HepG2 (cell line): ENCODE measurements at regions not wholly inside any gene's neighbourhood (a gene's known extent, or its start where the extent isn't known, plus 50 kb on each side); places are given as distances from the start of the nearest gene placed in this dataset.
A peak's percentile ranks its signal among the peaks of the same experiment; 100 is the strongest.

ENCODE experiments used
- ATAC-seq: fragments of 200-7000 bp; cut with Tn5 transposase; 3 replicates; pipeline ENCODE4 v1.9.1; 2020; ENCODE audit warnings: mild to moderate bottlenecking, moderate library complexity
- BruUV-seq: library from RNA; stranded (reverse); fragments of 400-500 nt; replicated peaks from 2 replicates; lab custom pipeline; 2021; lab: Mats Ljungman, UMichigan
- CTCF ChIA-PET: fragments of 300-600 bp; formaldehyde crosslinking; extraction: SDS; loops from one replicate; lab custom pipeline; 2021; ENCODE audit warnings: low total read pairs, inconsistent platforms, low intra/inter-chr PET ratio; lab: Yijun Ruan, JAX
- POLR2A ChIA-PET: fragments of 350-600 bp; sonication (Branson Sonifier 250); formaldehyde crosslinking; loops from one replicate; lab custom pipeline; 2020; ENCODE audit warnings: antibody characterized with exemption, inconsistent platforms; lab: Yijun Ruan, JAX
- DNase-seq: peaks from one replicate; pipeline ENCODE4 v3.0.0-alpha.2; 2015; ENCODE audit warnings: low spot score
- FAIRE-seq: peaks from 3 replicates; lab custom pipeline; 2011; peaks lifted over from hg19 to GRCh38; lab: Jason Lieb, UNC
- H2AFZ ChIP-seq: one replicate; pipeline ENCODE4 v1.6.1; 2011; ENCODE audit warnings: low read length, inconsistent platforms
- H3K27ac ChIP-seq: fragments of 300-600 bp; 3 replicates; pipeline ENCODE4 v1.8.0; 2011; ENCODE audit warnings: mixed run types, mild to moderate bottlenecking, mixed read lengths, low read length, inconsistent platforms; ENCODE audit not compliant: insufficient read depth; ENCODE audit errors: extremely low read length
- H3K27me3 ChIP-seq, 2 experiments: fragments of 200-600 bp in 1 of 2; 2 replicates in 1 of 2; 3 replicates in 1 of 2; pipeline versions ENCODE4 v1.6.0 to v1.8.0; 2011; ENCODE audit warnings: low read length in 2 of 2, mild to moderate bottlenecking in 2 of 2, moderate library complexity in 2 of 2, inconsistent platforms in 1 of 2; ENCODE audit not compliant: insufficient read depth in 2 of 2, control insufficient read depth in 1 of 2
- H3K36me3 ChIP-seq, 2 experiments: fragments of 200-600 bp in 1 of 2; replicated peaks in 1 of 2; 2 replicates in 1 of 2; 3 replicates in 1 of 2; pipeline versions ENCODE4 v1.5.1 to v1.8.0; 2011; ENCODE audit warnings: low read length in 2 of 2, inconsistent platforms in 1 of 2; ENCODE audit not compliant: insufficient read depth in 2 of 2, control insufficient read depth in 1 of 2
- H3K4me1 ChIP-seq: 2 replicates; pipeline ENCODE4 v1.5.1; 2012; ENCODE audit warnings: low read length, inconsistent platforms; ENCODE audit not compliant: insufficient read depth
- H3K4me2 ChIP-seq: 2 replicates; pipeline ENCODE4 v1.6.0; 2011; ENCODE audit warnings: low read depth, low read length, inconsistent platforms
- H3K4me3 ChIP-seq, 3 experiments: fragments of 200-600 bp in 1 of 3; sonication (generic), shearing (Covaris generic) in 1 of 3; replicated peaks in 1 of 3; 2 replicates each; pipeline ENCODE4 v1.5.1; 2011 to 2016; ENCODE audit warnings: low read length in 3 of 3, inconsistent platforms in 2 of 3, low read depth in 2 of 3, mild to moderate bottlenecking in 2 of 3, control low read depth in 1 of 3, mixed read lengths in 1 of 3; ENCODE audit not compliant: insufficient read depth in 1 of 3
- H3K79me2 ChIP-seq: one replicate; pipeline ENCODE4 v1.6.1; 2011; ENCODE audit warnings: low read length, inconsistent platforms; ENCODE audit not compliant: insufficient read depth
- H3K9ac ChIP-seq: 2 replicates; pipeline ENCODE4 v1.6.0; 2011; ENCODE audit warnings: mild to moderate bottlenecking, low read depth, low read length, inconsistent platforms; ENCODE audit not compliant: insufficient read depth
- H3K9me3 ChIP-seq: 2 replicates; pipeline ENCODE4 v1.5.1; 2012; ENCODE audit warnings: mild to moderate bottlenecking, low read length
- H4K20me1 ChIP-seq: 2 replicates; pipeline ENCODE4 v1.6.0; 2011; ENCODE audit warnings: inconsistent platforms, mild to moderate bottlenecking, low read length, moderate library complexity; ENCODE audit not compliant: insufficient read depth
- ARID5B ChIP-seq: IDR thresholded peaks from 2 replicates; pipeline ENCODE4 v1.4.0; 2020; ENCODE audit warnings: mild to moderate bottlenecking, missing genetic modification reagents
- CREB1 ChIP-seq, 2 experiments: fragments of 450-650 bp in 1 of 2; IDR thresholded peaks; 2 replicates each; pipeline ENCODE4 v1.6.1; 2016 to 2017; ENCODE audit warnings: control low read depth in 1 of 2, mild to moderate bottlenecking in 1 of 2, missing compliant biosample characterization in 1 of 2, missing genetic modification characterization in 1 of 2
- DZIP1 ChIP-seq: sonication (generic); formaldehyde crosslinking; IDR thresholded peaks from 2 replicates; pipeline ENCODE4 v1.5.0; 2020; ENCODE audit warnings: mild to moderate bottlenecking, missing genetic modification reagents
- ELF3 ChIP-seq: IDR thresholded peaks from 2 replicates; pipeline ENCODE4 v1.6.1; 2016; ENCODE audit warnings: missing genetic modification reagents, missing compliant biosample characterization
- EP300 ChIP-seq, 3 experiments: sonication (generic) in 1 of 3; formaldehyde crosslinking in 1 of 3; IDR thresholded peaks; 2 replicates each; pipeline versions ENCODE4 v1.5.1 to v1.6.1; 2011 to 2020; ENCODE audit warnings: low read depth in 2 of 3, low read length in 2 of 3, borderline replicate concordance in 1 of 3, improper control_type of control experiment in 1 of 3, mild to moderate bottlenecking in 1 of 3, missing genetic modification reagents in 1 of 3, moderate library complexity in 1 of 3
- FOSL2 ChIP-seq: sonication (generic); formaldehyde crosslinking; IDR thresholded peaks from 2 replicates; pipeline ENCODE4 v1.4.0; 2020; ENCODE audit warnings: missing genetic modification reagents
- HMG20A ChIP-seq: IDR thresholded peaks from 2 replicates; pipeline ENCODE4 v1.6.1; 2016; ENCODE audit warnings: borderline replicate concordance
- HOMEZ ChIP-seq: IDR thresholded peaks from 2 replicates; pipeline ENCODE4 v1.6.1; 2016; ENCODE audit warnings: low read depth
- MAFF ChIP-seq: IDR thresholded peaks from 2 replicates; pipeline ENCODE4 v1.6.1; 2011; ENCODE audit warnings: low read depth, low read length, improper control_type of control experiment
- MEF2D ChIP-seq: sonication (generic); formaldehyde crosslinking; IDR thresholded peaks from 2 replicates; pipeline ENCODE4 v1.5.1; 2020; ENCODE audit warnings: mild to moderate bottlenecking, missing genetic modification reagents
- SIX1 ChIP-seq: sonication (generic); formaldehyde crosslinking; IDR thresholded peaks from 2 replicates; pipeline ENCODE4 v1.4.0; 2020; ENCODE audit warnings: missing genetic modification reagents, borderline replicate concordance
- ZGPAT ChIP-seq: IDR thresholded peaks from 2 replicates; pipeline ENCODE4 v1.6.1; 2016; ENCODE audit warnings: mild to moderate bottlenecking
- ZNF33B ChIP-seq: sonication (generic); formaldehyde crosslinking; IDR thresholded peaks from 2 replicates; pipeline ENCODE4 v1.5.1; 2020; ENCODE audit warnings: mild to moderate bottlenecking, missing genetic modification reagents
- ZNF644 ChIP-seq: IDR thresholded peaks from 2 replicates; pipeline ENCODE4 v1.6.1; 2016; ENCODE audit warnings: low read depth
- WGBS: methylation state at CpG from one replicate; pipeline ENCODE4 v1.1.6; 2017; ENCODE audit warnings: low lambda C conversion rate; 5-methylcytosine and 5-hydroxymethylcytosine counted together
- in situ Hi-C: cut with HindIII; loops from 2 replicates; pipeline ENCODE4 v1.10.0; 2017; ENCODE audit warnings: low pct_unique_long_range_greater_than_20kb; ENCODE audit not compliant: extremely low pct_ligation_motif_present
- intact Hi-C: fragments of 100-400 bp; cut with micrococcal nuclease; formaldehyde crosslinking; loops from one replicate; pipeline ENCODE4 v1.10.0; 2022; ENCODE audit not compliant: unreplicated experiment

GRCh38 chr5:93189707-93190120 is 391.3 kb downstream of the NR2F1-AS1 start:
- no peak for FAIRE-seq
- Histone ChIP-seq H2AFZ (peak overlapping the region; percentile 32), H3K79me2 (no peaks in the 10 kb centered on the region), H3K27me3 (no peaks in the 10 kb centered on the region), H3K9ac (no peak overlapping the region), H3K4me2 (no peak overlapping the region), H4K20me1 (no peaks in the 10 kb centered on the region), H3K4me3 (no peak overlapping the region), H3K27ac (no peak overlapping the region), H3K9me3 (no peaks in the 10 kb centered on the region), H3K36me3 (no peaks in the 10 kb centered on the region), H3K4me1 (peaks cover 48% of the 10 kb centered on the region)
- 21% methylated on average over 2 of the region's 2 CpGs for WGBS
- in situ Hi-C loops = no loop called here
- BruUV-seq = no TSS peak
- intact Hi-C loops = loop anchor here (5.0 kb wide), 1 partner anchor 302 kb away; no protein-coding TSS in a partner anchor
- peak; percentile 76 for DNase-seq
- CTCF ChIA-PET = no interaction called here
- ATAC-seq = peak; percentile 62; the same call in 2 of the 3 replicates
- POLR2A ChIA-PET = interaction anchor here (0.5 to 1.5 kb wide), 2 partner anchors 14 to 393 kb away, joined by 3 read pairs; partner anchors contain the start of gene NR2F1
- TF ChIP-seq MEF2D (CRISPR knock-in tag) = peak; percentile 44; the same call in 1 of the 2 replicates
- peak; percentile 50 for TF ChIP-seq ELF3 (CRISPR knock-in tag)
- peak; percentile 32; the same call in 1 of the 2 replicates for TF ChIP-seq ZGPAT (CRISPR knock-in tag)
- TF ChIP-seq ZNF33B (CRISPR knock-in tag) = no peak
- TF ChIP-seq HMG20A = peak; percentile 64; the same call in 1 of the 2 replicates
- TF ChIP-seq SIX1 (CRISPR knock-in tag) = no peak
- TF ChIP-seq HOMEZ (CRISPR knock-in tag) = peak; percentile 81; the same call in 1 of the 2 replicates
- TF ChIP-seq ARID5B (CRISPR knock-in tag) = peak; percentile 54
- TF ChIP-seq CREB1 (IDR thresholded peaks at IDR 0.05) = no peak
- 0 out of 2 replicates have a peak, but pooled peaks have one; percentile 13 for TF ChIP-seq CREB1 (CRISPR knock-in tag; IDR thresholded peaks at IDR 0.05)
- peak; percentile 53 for TF ChIP-seq FOSL2 (CRISPR knock-in tag)
- 0 out of 2 replicates have a peak, but pooled peaks have one; percentile 3 for TF ChIP-seq MAFF
- peak; percentile 66 for TF ChIP-seq ZNF644 (CRISPR knock-in tag)
- peak in 1 of 2 experiments; percentile 46; a peak in 1 of 4 replicates for TF ChIP-seq EP300 (IDR thresholded peaks at IDR 0.05; ENCODE audit: low read depth in 2 of 2, low read length in 2 of 2)
- peak; percentile 49; the same call in 1 of the 2 replicates for TF ChIP-seq EP300 (CRISPR knock-in tag; IDR thresholded peaks at IDR 0.05; ENCODE audit: borderline replicate concordance)
- no peak for TF ChIP-seq DZIP1 (CRISPR knock-in tag)
